Mesendoderm (in vitro differentiated cells): ENCODE measurements at regions not wholly inside any gene's neighbourhood (a gene's known extent, or its start where the extent isn't known, plus 50 kb on each side); places are given as distances from the start of the nearest gene placed in this dataset.

ENCODE experiments used
- DNase-seq: peaks from one replicate; pipeline ENCODE4 v3.0.0; 2013
- H2AK5ac ChIP-seq: 2 replicates; pipeline ENCODE4 v1.6.1; 2013; ENCODE audit warnings: low read length, inconsistent platforms
- H2BK120ac ChIP-seq: 2 replicates; pipeline ENCODE4 v1.6.1; 2013; ENCODE audit warnings: low read depth, mild to moderate bottlenecking, low read length, moderate library complexity, mixed read lengths
- H2BK15ac ChIP-seq: replicated peaks from 2 replicates; pipeline ENCODE4 v1.6.1; 2013; ENCODE audit warnings: low read depth, mild to moderate bottlenecking, moderate library complexity
- H2BK5ac ChIP-seq: 2 replicates; pipeline ENCODE4 v1.6.1; 2013; ENCODE audit warnings: low read length, inconsistent platforms
- H3K18ac ChIP-seq: 2 replicates; pipeline ENCODE4 v1.6.1; 2013; ENCODE audit warnings: mild to moderate bottlenecking, low read length, mixed read lengths
- H3K23ac ChIP-seq: one replicate; pipeline ENCODE4 v1.6.1; 2013; ENCODE audit warnings: low read length
- H3K27ac ChIP-seq: 2 replicates; pipeline ENCODE4 v1.5.1; 2013; ENCODE audit warnings: low read depth, mild to moderate bottlenecking, inconsistent platforms, low read length, moderate library complexity
- H3K27me3 ChIP-seq: 2 replicates; pipeline ENCODE4 v1.6.1; 2013; ENCODE audit warnings: low read length, control low read depth, mild to moderate bottlenecking, inconsistent platforms; ENCODE audit not compliant: insufficient read depth, poor library complexity
- H3K36me3 ChIP-seq: 2 replicates; pipeline ENCODE4 v1.6.1; 2013; ENCODE audit warnings: low read length, inconsistent platforms; ENCODE audit not compliant: control insufficient read depth, insufficient read depth
- H3K4ac ChIP-seq: one replicate; pipeline ENCODE4 v1.6.1; 2013; ENCODE audit warnings: low read depth, mild to moderate bottlenecking, low read length, moderate library complexity
- H3K4me1 ChIP-seq: 2 replicates; pipeline ENCODE4 v1.6.1; 2013; ENCODE audit warnings: low read depth, low read length, inconsistent platforms; ENCODE audit not compliant: control insufficient read depth
- H3K4me2 ChIP-seq: 2 replicates; pipeline ENCODE4 v1.6.1; 2013; ENCODE audit warnings: low read length
- H3K4me3 ChIP-seq: 2 replicates; pipeline ENCODE4 v1.5.1; 2013; ENCODE audit warnings: mild to moderate bottlenecking, low read length
- H3K56ac ChIP-seq: one replicate; pipeline ENCODE4 v1.6.1; 2013; ENCODE audit warnings: low read length
- H3K79me1 ChIP-seq: 2 replicates; pipeline ENCODE4 v1.6.1; 2013; ENCODE audit warnings: low read length, inconsistent platforms
- H3K79me2 ChIP-seq: 2 replicates; pipeline ENCODE4 v1.6.1; 2013; ENCODE audit warnings: mild to moderate bottlenecking, low read length; ENCODE audit not compliant: control insufficient read depth, insufficient read depth
- H3K9ac ChIP-seq: 2 replicates; pipeline ENCODE4 v1.6.1; 2013; ENCODE audit warnings: low read length, inconsistent platforms
- H4K5ac ChIP-seq: one replicate; pipeline ENCODE4 v1.6.1; 2013; ENCODE audit warnings: low read length
- H4K8ac ChIP-seq: one replicate; pipeline ENCODE4 v1.6.1; 2013; ENCODE audit warnings: low read depth, mild to moderate bottlenecking, control low read depth, low read length, moderate library complexity
- WGBS: extraction: QIAGEN DNeasy Blood & Tissue Kit; methylation state at CpG from one replicate; pipeline ENCODE4 v1.1.7; 2013; ENCODE audit warnings: low lambda C conversion rate, missing lambda C conversion rate; ENCODE audit not compliant: insufficient coverage; ENCODE audit errors: extremely low coverage; 5-methylcytosine and 5-hydroxymethylcytosine counted together

DNA sequence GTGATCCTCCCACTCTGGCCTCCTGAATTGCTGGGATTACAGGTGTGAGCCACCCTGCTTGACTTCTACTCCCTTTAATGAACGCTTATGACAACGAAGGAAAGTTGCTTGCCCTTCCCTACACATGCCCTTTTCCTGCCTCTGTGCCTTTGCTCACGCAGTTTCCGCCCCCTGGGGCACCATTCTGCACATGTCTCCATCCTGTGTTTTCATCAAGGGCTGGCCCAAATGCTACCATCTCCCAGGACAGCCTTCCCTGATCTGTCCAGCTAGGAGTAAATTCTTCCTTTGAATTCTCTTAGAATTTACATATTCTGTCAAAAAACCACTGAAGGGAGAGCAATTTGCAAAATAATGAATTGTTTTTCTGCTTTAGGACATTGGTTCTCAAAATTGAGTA is 50.0 kb upstream of the KMT2C start:
- H2BK15ac ChIP-seq: no peak overlapping the region
- H3K27ac ChIP-seq: no peak overlapping the region
- no peak overlapping the region for H3K9ac ChIP-seq
- no peak overlapping the region for H2BK5ac ChIP-seq
- H2AK5ac ChIP-seq: no peak overlapping the region
- H3K4me1 ChIP-seq: no peaks in the 10 kb centered on the region
- H3K27me3 ChIP-seq: no peaks in the 10 kb centered on the region
- H4K5ac ChIP-seq: no peak overlapping the region
- H2BK120ac ChIP-seq: no peak overlapping the region
- no peaks in the 10 kb centered on the region for H3K79me1 ChIP-seq
- H3K4me2 ChIP-seq: no peak overlapping the region
- no peaks in the 10 kb centered on the region for H3K79me2 ChIP-seq
- no peak overlapping the region for H3K56ac ChIP-seq
- no peak for DNase-seq
- no peak overlapping the region for H4K8ac ChIP-seq
- H3K4me3 ChIP-seq: no peak overlapping the region
- H3K23ac ChIP-seq: no peak overlapping the region
- H3K4ac ChIP-seq: no peak overlapping the region
- H3K36me3 ChIP-seq: no peaks in the 10 kb centered on the region
- WGBS: no CpG with 5 or more reads among the region's 4 CpGs
- no peak overlapping the region for H3K18ac ChIP-seq
